Large intestine (tissue), 3 donors: ENCODE measurements at regions not wholly inside any gene's neighbourhood (a gene's known extent, or its start where the extent isn't known, plus 50 kb on each side); places are given as distances from the start of the nearest gene placed in this dataset.

Experiments
- DNase-seq, 2 donors: peaks; one replicate each; pipeline versions ENCODE4 v3.0.0 to v3.0.0-alpha.2; 2013
- H3K27ac ChIP-seq: one replicate; pipeline ENCODE4 v1.5.1; 2013; ENCODE audit warnings: low read length
- H3K27me3 ChIP-seq: 2 replicates; pipeline ENCODE4 v1.6.1; 2013; ENCODE audit warnings: low read length; ENCODE audit not compliant: control insufficient read depth, insufficient read depth
- H3K36me3 ChIP-seq: 2 replicates; pipeline ENCODE4 v1.6.1; 2013; ENCODE audit warnings: low read length; ENCODE audit not compliant: control insufficient read depth, insufficient read depth
- H3K4me1 ChIP-seq: one replicate; pipeline ENCODE4 v1.6.1; 2013; ENCODE audit warnings: low read length; ENCODE audit not compliant: control insufficient read depth, insufficient read depth
- H3K4me3 ChIP-seq: one replicate; pipeline ENCODE4 v1.5.1; 2013; ENCODE audit warnings: low read length
- H3K9me3 ChIP-seq: one replicate; pipeline ENCODE4 v1.6.1; 2013; ENCODE audit warnings: mild to moderate bottlenecking, low read depth, low read length, moderate library complexity; ENCODE audit not compliant: control insufficient read depth
- WGBS: methylation state at CpG from one replicate; pipeline ENCODE4 v1.1.5; 2013; ENCODE audit warnings: low lambda C conversion rate; ENCODE audit not compliant: insufficient coverage; 5-methylcytosine and 5-hydroxymethylcytosine counted together

DNA sequence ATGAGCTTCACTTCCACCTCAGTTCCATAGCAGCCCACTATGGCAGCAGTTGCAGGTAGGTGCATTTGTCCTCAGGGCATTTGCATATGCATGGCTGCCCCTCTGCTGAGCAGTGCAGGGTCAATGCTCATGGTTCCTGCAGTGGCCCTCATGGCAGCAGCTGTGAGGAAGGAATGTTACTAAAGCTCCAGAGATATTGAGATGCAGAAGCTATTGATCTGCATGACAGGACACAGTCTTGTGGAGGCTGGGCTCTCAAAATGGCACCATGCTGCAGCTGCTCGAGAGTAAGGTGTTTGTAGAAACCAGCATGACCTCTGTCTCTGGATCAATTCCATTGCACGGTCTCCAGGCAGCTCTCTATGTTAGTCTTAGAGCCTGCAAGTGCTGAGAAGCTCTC lies 179.2 kb upstream of the PCDH18 start:
- WGBS = no CpG with 5 or more reads among the region's 2 CpGs
- Histone ChIP-seq H3K9me3 (no peaks in the 10 kb centered on the region), H3K4me3 (no peak overlapping the region)

DNA sequence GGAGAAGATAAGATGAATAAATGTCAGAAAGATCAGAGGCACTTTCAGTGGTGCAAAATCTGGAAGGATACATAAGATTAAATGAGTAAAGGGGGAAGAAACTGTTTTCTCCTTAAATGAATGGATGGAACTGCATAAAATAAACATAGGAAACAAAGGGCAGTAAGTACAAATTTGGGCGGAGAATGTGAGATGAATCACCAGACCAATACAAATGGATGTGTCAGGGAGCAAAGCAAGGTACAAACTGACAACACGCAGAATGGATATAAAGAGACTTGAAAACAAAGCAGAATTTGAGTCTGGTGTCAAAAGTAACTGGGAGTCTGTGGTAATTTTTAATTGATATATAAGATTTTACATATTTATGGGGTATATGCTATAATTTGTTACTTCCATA lies 175.3 kb upstream of the PCDH18 start:
- 92% methylated on average over 2 of the region's 2 CpGs for WGBS
- Histone ChIP-seq H3K4me3 (no peak overlapping the region), H3K36me3 (no peaks in the 10 kb centered on the region), H3K27me3 (no peaks in the 10 kb centered on the region), H3K4me1 (no peaks in the 10 kb centered on the region), H3K27ac (no peak overlapping the region), H3K9me3 (no peaks in the 10 kb centered on the region)
- DNase-seq = no peak

More for the DNA sequence above, 179.2 kb upstream of the PCDH18 start:
- no peaks in the 10 kb centered on the region for H3K36me3 ChIP-seq
- no peaks in the 10 kb centered on the region for H3K4me1 ChIP-seq
- H3K27me3 ChIP-seq = no peaks in the 10 kb centered on the region
- no peak for DNase-seq
- H3K27ac ChIP-seq = no peak overlapping the region

DNA sequence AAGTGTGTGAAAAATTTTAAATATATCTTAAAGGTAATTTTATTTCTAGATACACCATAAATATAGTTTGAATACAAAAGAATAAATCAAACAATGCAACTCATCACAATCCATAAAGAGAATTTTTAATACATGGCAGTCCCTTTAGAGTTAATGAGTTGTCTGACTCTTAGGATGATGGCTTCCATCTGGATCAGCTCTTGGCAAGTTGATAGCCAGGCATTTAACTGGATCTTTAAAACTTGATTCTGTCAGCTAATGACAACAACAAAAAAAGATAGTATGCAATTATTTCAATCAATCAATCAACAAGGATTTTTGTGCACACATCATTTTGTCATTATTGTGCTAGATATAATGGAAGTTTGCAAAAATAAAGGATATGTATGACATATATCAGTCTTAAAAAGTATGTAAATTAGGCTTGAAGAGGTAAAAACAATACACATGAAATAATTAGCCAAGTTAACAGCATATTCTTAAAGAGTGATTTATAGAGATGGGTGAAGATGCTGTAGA lies 174.9 kb upstream of the PCDH18 start:
- H3K9me3 ChIP-seq = no peaks in the 10 kb centered on the region
- H3K4me1 ChIP-seq = no peaks in the 10 kb centered on the region
- H3K4me3 ChIP-seq = no peak overlapping the region
- H3K27me3 ChIP-seq = no peaks in the 10 kb centered on the region
- no peak overlapping the region for H3K27ac ChIP-seq
- no peak for DNase-seq
- H3K36me3 ChIP-seq = no peaks in the 10 kb centered on the region

DNA sequence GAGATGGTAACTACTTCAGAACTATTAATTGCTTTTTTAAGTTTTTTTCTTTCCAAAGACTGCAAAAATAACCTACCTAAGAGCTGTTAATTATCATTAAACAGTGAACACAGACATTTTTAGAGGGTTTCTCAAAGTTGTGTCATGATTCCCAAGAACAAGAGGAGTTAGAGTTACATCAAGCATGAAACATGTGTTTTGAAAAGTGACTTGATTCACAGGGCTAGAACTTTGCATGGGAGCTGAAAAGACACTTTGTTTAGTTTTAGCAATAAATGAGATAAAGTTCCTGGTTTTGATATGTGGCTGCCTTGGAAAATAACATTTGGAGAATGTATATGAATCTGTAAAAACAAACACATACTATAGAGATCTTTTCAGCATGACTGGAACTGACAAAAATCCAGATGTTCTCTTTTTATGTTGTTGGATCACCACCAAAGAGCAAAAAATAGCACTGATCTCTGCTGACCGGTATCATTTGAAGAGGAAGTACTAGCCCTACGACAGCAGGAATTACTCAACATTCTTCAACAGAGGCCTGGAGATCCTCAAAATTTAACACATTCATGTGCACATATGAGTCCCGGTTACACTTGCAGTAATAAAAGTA lies 173.0 kb upstream of the PCDH18 start:
- 100% methylated on average over 1 of the region's 3 CpGs for WGBS
- peak; percentile 23 to 43 for DNase-seq
- no peaks in the 10 kb centered on the region for H3K27me3 ChIP-seq

DNA sequence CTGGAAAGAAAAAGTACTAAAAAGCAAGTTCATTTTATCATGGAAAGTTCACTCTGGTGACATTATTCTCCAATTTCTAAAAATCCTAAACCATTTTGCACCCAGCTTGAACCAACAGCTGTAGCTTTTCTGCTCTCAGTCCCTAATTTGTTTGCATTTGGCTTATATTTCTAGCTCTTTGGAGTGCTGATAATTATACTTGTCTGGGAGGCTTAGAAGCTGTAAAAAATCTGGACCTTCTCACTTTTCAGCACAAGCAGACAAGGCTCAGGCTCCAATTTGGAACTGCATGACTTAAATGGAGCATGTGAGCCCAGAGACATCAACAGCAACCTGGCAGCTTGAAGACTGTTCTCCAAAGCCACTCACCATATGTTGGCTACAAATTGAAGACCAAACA lies 170.9 kb upstream of the PCDH18 start:
- H3K27ac ChIP-seq = no peak overlapping the region
- H3K4me1 ChIP-seq = no peaks in the 10 kb centered on the region
- H3K9me3 ChIP-seq = no peaks in the 10 kb centered on the region
- H3K27me3 ChIP-seq = no peaks in the 10 kb centered on the region
- H3K36me3 ChIP-seq = no peaks in the 10 kb centered on the region
- peak; percentile 1 to 12 for DNase-seq
- no peak overlapping the region for H3K4me3 ChIP-seq

More for the DNA sequence above, 173.0 kb upstream of the PCDH18 start:
- Histone ChIP-seq H3K9me3 (no peaks in the 10 kb centered on the region), H3K36me3 (no peaks in the 10 kb centered on the region), H3K4me3 (no peak overlapping the region), H3K4me1 (no peaks in the 10 kb centered on the region), H3K27ac (no peak overlapping the region)

DNA sequence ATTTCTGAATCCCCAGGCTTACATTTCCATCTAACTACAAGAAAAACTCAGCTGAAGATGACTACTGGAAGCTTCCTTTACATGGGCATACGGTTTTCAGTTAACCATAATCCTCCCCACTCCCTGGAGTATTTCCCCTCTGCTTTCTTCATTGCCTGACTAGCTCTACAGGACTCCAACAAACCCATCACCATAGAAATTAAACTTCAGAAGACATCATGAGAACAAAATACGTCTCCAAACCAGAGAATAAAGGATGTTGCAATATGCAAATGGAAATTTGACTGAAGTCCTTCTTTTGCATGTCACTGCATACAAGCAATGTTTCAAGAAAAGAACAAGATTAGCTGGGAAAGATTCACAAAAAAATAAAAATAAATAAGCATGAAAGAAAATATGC lies 170.2 kb upstream of the PCDH18 start:
- no peaks in the 10 kb centered on the region for H3K36me3 ChIP-seq
- no peaks in the 10 kb centered on the region for H3K27me3 ChIP-seq
- no peak for DNase-seq
- H3K9me3 ChIP-seq = no peaks in the 10 kb centered on the region
- no peak overlapping the region for H3K4me3 ChIP-seq
- no CpG with 5 or more reads among the region's 2 CpGs for WGBS
- no peak overlapping the region for H3K27ac ChIP-seq
- H3K4me1 ChIP-seq = no peaks in the 10 kb centered on the region

DNA sequence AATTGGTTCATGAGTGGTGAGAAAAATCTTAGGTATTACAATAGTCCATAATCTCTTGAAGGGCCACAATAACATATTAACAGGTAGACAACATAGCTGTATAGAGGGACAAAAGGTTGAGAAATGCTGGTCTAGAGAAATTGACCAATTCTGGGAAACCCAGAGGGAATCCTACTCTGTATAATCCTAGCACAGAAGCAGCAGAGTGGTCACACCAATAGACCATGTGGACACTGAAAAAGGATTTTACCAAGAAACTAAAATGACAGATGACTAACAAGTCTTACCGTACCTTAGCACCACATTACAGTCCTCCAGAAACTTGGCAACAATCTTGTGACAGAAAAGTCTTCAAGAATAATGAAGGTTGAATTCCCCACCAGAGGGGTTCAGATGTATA lies 169.1 kb upstream of the PCDH18 start:
- H3K27me3 ChIP-seq = no peaks in the 10 kb centered on the region
- WGBS = no CpG with 5 or more reads among the region's 1 CpG
- H3K27ac ChIP-seq = no peak overlapping the region
- no peak overlapping the region for H3K4me3 ChIP-seq
- DNase-seq = no peak
- H3K9me3 ChIP-seq = no peaks in the 10 kb centered on the region
- H3K36me3 ChIP-seq = no peaks in the 10 kb centered on the region
- H3K4me1 ChIP-seq = no peaks in the 10 kb centered on the region

DNA sequence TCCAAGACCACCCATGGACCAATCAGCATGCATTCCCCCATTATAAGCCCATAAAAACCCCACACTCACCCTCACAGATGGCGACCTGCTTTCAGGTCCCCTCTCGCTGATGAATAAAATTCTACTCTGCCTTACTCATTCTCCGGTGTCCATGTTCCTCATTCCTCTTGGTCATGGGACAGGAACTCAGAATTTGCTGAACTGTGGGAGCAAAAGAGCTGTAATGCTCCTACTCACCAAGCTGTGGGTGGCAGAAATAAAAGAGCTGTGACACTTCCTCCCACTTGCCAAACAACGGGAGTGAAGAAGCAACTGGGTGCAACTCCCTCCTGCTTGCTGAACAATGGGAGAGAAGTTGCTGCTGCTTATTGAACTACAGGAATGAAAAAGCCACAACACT lies 168.5 kb upstream of the PCDH18 start:
- Histone ChIP-seq H3K4me3 (no peak overlapping the region), H3K27me3 (no peaks in the 10 kb centered on the region), H3K9me3 (no peaks in the 10 kb centered on the region), H3K27ac (no peak overlapping the region), H3K36me3 (no peaks in the 10 kb centered on the region), H3K4me1 (no peaks in the 10 kb centered on the region)
- no CpG with 5 or more reads among the region's 4 CpGs for WGBS
- DNase-seq = no peak

DNA sequence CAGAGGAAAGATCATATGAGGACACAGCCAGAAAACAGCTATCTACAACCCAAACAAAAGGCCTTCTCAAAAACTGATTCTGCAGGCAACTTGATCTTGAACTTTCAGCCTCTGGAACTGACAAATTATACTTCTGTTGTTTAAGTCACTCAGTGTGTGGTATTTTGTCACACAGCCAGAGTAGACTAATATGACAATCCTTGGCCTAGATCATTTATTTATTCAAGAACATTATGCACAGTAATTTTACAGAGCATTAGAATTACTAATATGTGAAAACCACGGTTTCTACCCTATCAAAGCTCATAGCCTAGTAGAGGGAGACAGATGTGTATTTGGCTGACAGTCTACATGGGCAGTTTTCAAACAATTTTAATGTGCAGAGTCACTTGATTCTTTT lies 167.8 kb upstream of the PCDH18 start:
- Histone ChIP-seq H3K4me1 (no peaks in the 10 kb centered on the region), H3K4me3 (no peak overlapping the region), H3K36me3 (no peaks in the 10 kb centered on the region), H3K27ac (no peak overlapping the region), H3K9me3 (no peaks in the 10 kb centered on the region), H3K27me3 (no peaks in the 10 kb centered on the region)
- no CpG with 5 or more reads among the region's 1 CpG for WGBS
- no peak for DNase-seq

DNA sequence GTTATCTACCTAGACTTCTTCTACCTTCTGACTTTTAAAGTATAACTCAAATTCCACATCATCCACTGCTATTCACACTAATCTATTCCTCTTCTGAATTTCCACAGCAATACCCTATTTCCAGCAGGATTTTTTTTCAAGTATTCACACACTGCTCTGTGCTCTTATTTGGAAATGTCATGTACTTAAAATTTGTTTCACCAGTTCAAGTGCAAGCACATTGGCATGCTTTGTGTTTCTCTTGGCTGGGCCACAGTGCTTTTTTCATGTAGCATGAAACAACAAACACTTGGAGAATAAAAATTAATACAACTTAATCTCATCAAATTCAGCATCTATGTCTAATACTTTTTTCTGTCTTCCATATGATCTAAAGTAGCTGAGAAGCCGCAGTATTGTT lies 161.8 kb upstream of the PCDH18 start:
- Histone ChIP-seq H3K27ac (no peak overlapping the region), H3K36me3 (no peaks in the 10 kb centered on the region), H3K9me3 (no peaks in the 10 kb centered on the region), H3K27me3 (no peaks in the 10 kb centered on the region), H3K4me1 (no peaks in the 10 kb centered on the region), H3K4me3 (no peak overlapping the region)
- WGBS = no CpG with 5 or more reads among the region's 1 CpG
- DNase-seq = no peak

DNA sequence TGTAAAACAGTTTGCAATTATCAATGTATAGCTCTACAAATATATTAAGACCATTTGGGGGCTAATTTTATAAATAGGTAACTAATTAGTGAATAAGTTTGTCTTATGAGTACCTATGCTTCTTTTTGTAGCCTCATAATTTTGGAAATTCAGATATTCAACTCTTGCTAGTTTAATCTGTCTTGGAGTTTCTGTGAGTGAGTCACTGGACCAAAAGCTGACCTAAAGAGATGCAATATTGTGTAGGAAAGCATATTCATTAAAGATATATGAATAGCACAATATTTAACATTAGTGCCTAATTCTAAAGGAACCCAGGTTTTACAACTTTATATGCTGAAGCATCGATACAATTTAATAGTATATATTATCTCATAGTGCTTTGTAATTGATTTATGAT lies 161.3 kb upstream of the PCDH18 start:
- DNase-seq = no peak
- H3K4me1 ChIP-seq = no peaks in the 10 kb centered on the region
- H3K27me3 ChIP-seq = no peaks in the 10 kb centered on the region
- no peaks in the 10 kb centered on the region for H3K36me3 ChIP-seq
- no peaks in the 10 kb centered on the region for H3K9me3 ChIP-seq
- H3K4me3 ChIP-seq = no peak overlapping the region
- 71% methylated on average over 1 of the region's 1 CpG for WGBS
- no peak overlapping the region for H3K27ac ChIP-seq
